ENCODE measurements at regions not wholly inside any gene's neighbourhood (a gene's known extent, or its start where the extent isn't known, plus 50 kb on each side); places are given as distances from the start of the nearest gene placed in this dataset.

GRCh38 chr1:38330799-38331198, 284.2 kb upstream of the POU3F1 start:
- Histone ChIP-seq H3K14ac (ENCODE audit: low read length) (no peak overlapping the region), H2BK5ac (ENCODE audit: low read depth, low read length, poor library complexity) (no peak overlapping the region), H3K18ac (ENCODE audit: low read length) (no peak overlapping the region), H3K9me3 (ENCODE audit: insufficient read depth, low read depth, low read length) (peaks cover 2% of the 10 kb centered on the region), H3K79me1 (ENCODE audit: low read length) (no peaks in the 10 kb centered on the region), H4K8ac (ENCODE audit: low read depth, low read length) (no peak overlapping the region), H2AK5ac (ENCODE audit: low read length) (no peak overlapping the region), H4K12ac (ENCODE audit: low read depth, low read length) (no peak overlapping the region), H3K27ac (ENCODE audit: low read depth, low read length) (no peak overlapping the region), H3K4me1 (ENCODE audit: control insufficient read depth in 1 of 2, insufficient read depth in 2 of 2, low read length in 2 of 2) (peaks cover 7 to 8% of the 10 kb centered on the region in 2 experiments), H2BK120ac (ENCODE audit: insufficient read depth, low read length, poor library complexity) (no peak overlapping the region), H3K4ac (ENCODE audit: low read depth, low read length) (no peak overlapping the region), H3K4me2 (ENCODE audit: low read length) (no peak overlapping the region), H3K79me2 (ENCODE audit: control insufficient read depth, insufficient read depth, low read length, poor library complexity) (no peaks in the 10 kb centered on the region), H3K27me3 (ENCODE audit: insufficient read depth, low read length) (no peaks in the 10 kb centered on the region), H3K23ac (ENCODE audit: low read length) (no peak overlapping the region), H3K36me3 (ENCODE audit: control insufficient read depth in 1 of 2, insufficient read depth in 2 of 2, low read length in 2 of 2) (no peaks in the 10 kb centered on the region), H2BK12ac (ENCODE audit: low read length) (no peak overlapping the region), H3K9ac (ENCODE audit: low read length) (no peak overlapping the region), H3K4me3 (ENCODE audit: low read depth, low read length) (no peak overlapping the region), H2AFZ (ENCODE audit: insufficient read depth, low read length, poor library complexity) (no peak overlapping the region), H4K91ac (ENCODE audit: low read depth, low read length) (no peak overlapping the region)
- DNase-seq, result no peak
- no CpG with 5 or more reads among the region's 5 CpGs for WGBS (ENCODE audit: extremely low coverage, insufficient coverage, insufficient read length)

- Histone ChIP-seq H4K91ac (ENCODE audit: low read depth, low read length) (no peak overlapping the region), H4K8ac (ENCODE audit: low read depth, low read length) (no peak overlapping the region), H2AFZ (ENCODE audit: insufficient read depth, low read length, poor library complexity) (no peak overlapping the region), H2AK5ac (ENCODE audit: low read length) (no peak overlapping the region), H3K9me3 (ENCODE audit: insufficient read depth, low read depth, low read length) (peaks cover 2% of the 10 kb centered on the region), H2BK5ac (ENCODE audit: low read depth, low read length, poor library complexity) (no peak overlapping the region), H3K4me3 (ENCODE audit: low read depth, low read length) (no peak overlapping the region), H3K79me2 (ENCODE audit: control insufficient read depth, insufficient read depth, low read length, poor library complexity) (no peaks in the 10 kb centered on the region), H3K27ac (ENCODE audit: low read depth, low read length) (no peak overlapping the region), H4K12ac (ENCODE audit: low read depth, low read length) (no peak overlapping the region), H3K4me2 (ENCODE audit: low read length) (no peak overlapping the region), H3K23ac (ENCODE audit: low read length) (no peak overlapping the region), H3K14ac (ENCODE audit: low read length) (no peak overlapping the region), H3K79me1 (ENCODE audit: low read length) (no peaks in the 10 kb centered on the region), H3K4me1 (ENCODE audit: control insufficient read depth in 1 of 2, insufficient read depth in 2 of 2, low read length in 2 of 2) (peaks cover 7 to 8% of the 10 kb centered on the region in 2 experiments), H2BK12ac (ENCODE audit: low read length) (no peak overlapping the region), H3K18ac (ENCODE audit: low read length) (no peak overlapping the region), H3K27me3 (ENCODE audit: insufficient read depth, low read length) (no peaks in the 10 kb centered on the region), H2BK120ac (ENCODE audit: insufficient read depth, low read length, poor library complexity) (no peak overlapping the region), H3K36me3 (ENCODE audit: control insufficient read depth in 1 of 2, insufficient read depth in 2 of 2, low read length in 2 of 2) (no peaks in the 10 kb centered on the region), H3K9ac (ENCODE audit: low read length) (no peak overlapping the region), H3K4ac (ENCODE audit: low read depth, low read length) (no peak overlapping the region)
- no peak for DNase-seq
- WGBS (ENCODE audit: extremely low coverage, insufficient coverage, insufficient read length), result no CpG with 5 or more reads among the region's 2 CpGs
These were observed 283.1 kb upstream of the POU3F1 start for GRCh38 chr1:38329644-38330043.

- H3K9me3 ChIP-seq (ENCODE audit: insufficient read depth, low read depth, low read length), result peaks cover 2% of the 10 kb centered on the region
- no peak for DNase-seq
- H3K4me1 ChIP-seq (ENCODE audit: control insufficient read depth in 1 of 2, insufficient read depth in 2 of 2, low read length in 2 of 2), result peaks cover 7 to 8% of the 10 kb centered on the region in 2 experiments
- H3K9ac ChIP-seq (ENCODE audit: low read length), result no peak overlapping the region
- no peak overlapping the region for H2AK5ac ChIP-seq (ENCODE audit: low read length)
- no CpG with 5 or more reads among the region's 10 CpGs for WGBS (ENCODE audit: extremely low coverage, insufficient coverage, insufficient read length)
- no peak overlapping the region for H2BK120ac ChIP-seq (ENCODE audit: insufficient read depth, low read length, poor library complexity)
- H2AFZ ChIP-seq (ENCODE audit: insufficient read depth, low read length, poor library complexity), result no peak overlapping the region
- no peaks in the 10 kb centered on the region for H3K79me1 ChIP-seq (ENCODE audit: low read length)
- H3K27ac ChIP-seq (ENCODE audit: low read depth, low read length), result no peak overlapping the region
- no peaks in the 10 kb centered on the region for H3K36me3 ChIP-seq (ENCODE audit: control insufficient read depth in 1 of 2, insufficient read depth in 2 of 2, low read length in 2 of 2)
- H3K18ac ChIP-seq (ENCODE audit: low read length), result no peak overlapping the region
- no peak overlapping the region for H3K14ac ChIP-seq (ENCODE audit: low read length)
- H2BK12ac ChIP-seq (ENCODE audit: low read length), result no peak overlapping the region
- no peaks in the 10 kb centered on the region for H3K27me3 ChIP-seq (ENCODE audit: insufficient read depth, low read length)
- no peaks in the 10 kb centered on the region for H3K79me2 ChIP-seq (ENCODE audit: control insufficient read depth, insufficient read depth, low read length, poor library complexity)
- no peak overlapping the region for H3K4ac ChIP-seq (ENCODE audit: low read depth, low read length)
- no peak overlapping the region for H4K91ac ChIP-seq (ENCODE audit: low read depth, low read length)
- no peak overlapping the region for H4K12ac ChIP-seq (ENCODE audit: low read depth, low read length)
- no peak overlapping the region for H3K23ac ChIP-seq (ENCODE audit: low read length)
- H3K4me3 ChIP-seq (ENCODE audit: low read depth, low read length), result no peak overlapping the region
- H4K8ac ChIP-seq (ENCODE audit: low read depth, low read length), result no peak overlapping the region
- no peak overlapping the region for H3K4me2 ChIP-seq (ENCODE audit: low read length)
- H2BK5ac ChIP-seq (ENCODE audit: low read depth, low read length, poor library complexity), result no peak overlapping the region
These were observed 281.9 kb upstream of the POU3F1 start for GRCh38 chr1:38328278-38329035.

GRCh38 chr1:38327559-38327973, 281.0 kb upstream of the POU3F1 start:
- Histone ChIP-seq H3K27ac (ENCODE audit: low read depth, low read length) (no peak overlapping the region), H4K91ac (ENCODE audit: low read depth, low read length) (no peak overlapping the region), H3K9ac (ENCODE audit: low read length) (no peak overlapping the region), H2BK12ac (ENCODE audit: low read length) (no peak overlapping the region), H4K12ac (ENCODE audit: low read depth, low read length) (no peak overlapping the region), H2AK5ac (ENCODE audit: low read length) (no peak overlapping the region), H3K79me2 (ENCODE audit: control insufficient read depth, insufficient read depth, low read length, poor library complexity) (no peaks in the 10 kb centered on the region), H2AFZ (ENCODE audit: insufficient read depth, low read length, poor library complexity) (no peak overlapping the region), H3K27me3 (ENCODE audit: insufficient read depth, low read length) (no peaks in the 10 kb centered on the region), H3K4me3 (ENCODE audit: low read depth, low read length) (no peak overlapping the region), H4K8ac (ENCODE audit: low read depth, low read length) (no peak overlapping the region), H3K79me1 (ENCODE audit: low read length) (no peaks in the 10 kb centered on the region), H3K23ac (ENCODE audit: low read length) (no peak overlapping the region), H3K14ac (ENCODE audit: low read length) (no peak overlapping the region), H3K9me3 (ENCODE audit: insufficient read depth, low read depth, low read length) (peaks cover 2% of the 10 kb centered on the region), H3K4ac (ENCODE audit: low read depth, low read length) (no peak overlapping the region), H2BK120ac (ENCODE audit: insufficient read depth, low read length, poor library complexity) (no peak overlapping the region), H3K18ac (ENCODE audit: low read length) (no peak overlapping the region), H3K36me3 (ENCODE audit: control insufficient read depth in 1 of 2, insufficient read depth in 2 of 2, low read length in 2 of 2) (no peaks in the 10 kb centered on the region), H2BK5ac (ENCODE audit: low read depth, low read length, poor library complexity) (no peak overlapping the region), H3K4me2 (ENCODE audit: low read length) (no peak overlapping the region), H3K4me1 (ENCODE audit: control insufficient read depth in 1 of 2, insufficient read depth in 2 of 2, low read length in 2 of 2) (peaks cover 7 to 8% of the 10 kb centered on the region in 2 experiments)
- DNase-seq, result no peak
- WGBS (ENCODE audit: extremely low coverage, insufficient coverage, insufficient read length), result no CpG with 5 or more reads among the region's 2 CpGs

Data from trophoblast cell (in vitro differentiated cells and primary cell).